Kidney glomerular epithelial cell (primary cell): ENCODE measurements at regions not wholly inside any gene's neighbourhood (a gene's known extent, or its start where the extent isn't known, plus 50 kb on each side); places are given as distances from the start of the nearest gene placed in this dataset.
"Not testable (repeated sequence)": the region's sequence is repeated elsewhere in the genome, so short reads cannot be mapped to it uniquely, and the experiment has no call there.

ENCODE experiments used
- DNase-seq: peaks from one replicate; lab custom pipeline; 2025; lab: John Stamatoyannopoulos, UW

DNA sequence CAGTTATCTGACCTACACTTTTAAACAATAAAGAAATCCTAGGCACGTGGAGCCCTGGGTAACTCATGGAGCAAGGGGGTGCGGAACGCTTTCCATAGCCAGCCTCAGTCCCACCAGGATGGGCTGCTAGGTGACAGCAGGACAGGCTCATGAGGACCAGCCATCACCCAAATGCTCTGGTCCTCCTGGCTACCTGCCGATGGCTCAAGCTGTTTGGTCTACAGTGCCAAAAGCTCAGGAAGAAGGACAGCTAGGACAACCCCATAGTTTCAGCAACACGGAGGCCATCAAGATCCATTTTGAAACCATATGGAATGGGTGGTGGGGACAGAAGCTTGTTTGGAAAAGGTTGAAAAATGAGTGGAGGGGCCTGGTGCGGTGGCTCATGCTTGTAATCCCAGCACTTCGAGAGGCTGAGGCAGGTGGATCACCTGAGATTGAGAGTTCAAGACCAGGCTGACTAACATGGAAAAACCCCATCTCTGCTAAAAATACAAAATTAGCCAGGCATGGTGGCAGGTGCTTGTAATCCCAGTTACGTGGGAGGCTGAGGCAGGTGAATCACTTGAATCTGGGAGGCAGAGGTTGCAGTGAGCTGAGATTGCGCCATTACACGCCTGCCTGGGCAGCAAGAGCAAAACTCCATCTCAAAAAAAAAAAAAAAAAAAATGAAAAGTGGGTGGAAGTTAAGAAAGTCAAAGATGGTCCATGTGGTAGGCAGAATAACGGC lies 93.7 kb upstream of the ALDH3B2 start:
- DNase-seq: not testable (repeated sequence)

DNA sequence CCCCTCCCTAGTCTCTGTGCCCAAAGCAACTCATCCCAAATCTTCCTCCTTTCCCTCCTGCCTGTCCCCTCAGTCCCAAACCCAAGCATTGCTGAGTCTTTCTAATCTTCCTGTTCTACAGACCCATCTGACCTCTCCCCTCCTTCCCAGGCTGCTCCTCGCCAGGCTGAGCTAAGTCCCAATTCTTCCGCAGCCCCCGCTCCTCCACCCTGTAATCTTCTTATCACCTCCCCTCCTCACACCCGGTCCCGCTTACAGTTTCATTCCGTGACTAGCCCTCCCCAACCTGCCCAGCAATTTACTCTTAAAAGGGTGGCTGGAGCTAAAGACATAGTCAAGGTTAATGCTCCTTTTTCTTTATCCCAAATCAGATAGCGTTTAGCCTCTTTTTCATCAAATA lies 86.8 kb upstream of the ALDH3B2 start:
- DNase-seq: not testable (repeated sequence)

DNA sequence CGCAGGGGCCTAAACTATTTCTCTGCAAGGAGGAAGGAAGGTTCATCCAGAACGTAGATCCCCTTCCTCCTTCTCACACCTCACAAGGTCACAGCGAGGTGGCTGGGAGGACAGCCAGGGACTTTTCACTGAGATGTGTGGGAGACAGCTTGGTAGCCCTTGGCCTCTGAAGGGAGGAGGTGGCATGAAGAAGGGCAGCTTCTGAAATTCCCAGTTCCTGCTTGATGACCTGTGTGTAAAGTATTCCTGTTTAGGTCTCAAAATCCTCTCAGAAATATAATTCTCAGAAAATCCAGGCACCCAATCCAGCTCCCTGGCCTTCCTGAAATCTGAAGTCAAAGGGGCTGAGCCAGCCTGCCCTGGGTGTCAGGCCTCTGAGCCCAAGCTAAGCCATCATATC lies 84.9 kb upstream of the ALDH3B2 start:
- DNase-seq: not testable (repeated sequence)

DNA sequence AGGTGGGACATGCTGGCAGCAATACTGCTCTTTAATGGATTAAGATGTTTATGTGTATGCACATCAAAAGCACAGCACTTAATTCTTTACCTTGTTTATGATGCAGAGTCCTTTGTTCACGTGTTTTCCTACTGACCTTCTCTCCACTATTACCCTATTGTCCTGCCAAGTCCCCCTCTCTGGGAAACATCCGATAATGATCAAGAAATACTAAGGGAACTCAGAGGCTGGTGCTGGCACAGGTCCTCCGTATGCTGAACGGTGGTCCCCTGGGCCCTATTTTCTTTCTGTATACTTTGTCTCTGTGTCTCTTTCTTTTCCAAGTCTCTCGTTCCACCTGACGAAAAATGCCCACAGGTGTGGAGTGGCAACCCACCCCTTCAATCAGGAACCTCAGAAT lies 84.0 kb upstream of the ALDH3B2 start:
- not testable (repeated sequence) for DNase-seq

DNA sequence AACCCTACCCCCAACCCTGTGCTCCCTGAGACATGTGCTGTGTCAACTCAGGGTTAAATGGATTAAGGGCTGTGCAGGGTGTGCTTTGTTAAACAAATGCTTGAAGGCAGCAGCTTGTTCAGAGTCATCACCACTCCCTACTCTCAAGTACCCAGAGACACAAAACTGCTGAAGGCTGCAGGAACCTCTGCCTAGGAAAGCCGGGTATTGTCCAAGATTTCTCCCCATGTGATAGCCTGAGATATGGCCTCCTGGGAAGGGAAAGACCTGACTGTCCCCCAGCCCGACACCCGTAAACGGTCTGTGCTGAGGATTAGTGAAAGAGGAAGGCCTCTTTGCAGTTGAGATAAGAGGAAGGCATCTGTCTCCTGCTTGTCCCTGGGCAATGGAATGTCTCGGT lies 83.6 kb upstream of the ALDH3B2 start:
- DNase-seq: not testable (repeated sequence)

DNA sequence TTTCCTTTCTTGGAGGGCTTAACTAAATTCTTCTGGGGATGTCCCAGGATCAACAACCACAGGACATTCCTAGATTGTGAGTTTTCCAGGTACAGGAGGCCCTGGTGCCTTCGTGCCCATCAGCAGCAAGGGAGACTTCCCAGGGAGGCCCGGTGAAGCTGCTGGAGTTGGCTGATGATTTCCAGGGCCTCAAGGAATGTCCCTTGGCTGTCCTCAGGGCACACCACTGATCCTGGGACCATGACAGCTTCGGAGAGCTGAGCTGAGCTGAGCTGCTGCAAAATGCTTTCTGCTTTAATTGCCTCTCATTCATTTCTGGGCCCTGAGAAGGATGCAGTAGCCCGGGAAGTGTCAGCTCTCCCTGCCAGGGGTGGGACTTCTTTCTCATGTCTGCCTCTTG lies 79.4 kb upstream of the ALDH3B2 start:
- not testable (repeated sequence) for DNase-seq

DNA sequence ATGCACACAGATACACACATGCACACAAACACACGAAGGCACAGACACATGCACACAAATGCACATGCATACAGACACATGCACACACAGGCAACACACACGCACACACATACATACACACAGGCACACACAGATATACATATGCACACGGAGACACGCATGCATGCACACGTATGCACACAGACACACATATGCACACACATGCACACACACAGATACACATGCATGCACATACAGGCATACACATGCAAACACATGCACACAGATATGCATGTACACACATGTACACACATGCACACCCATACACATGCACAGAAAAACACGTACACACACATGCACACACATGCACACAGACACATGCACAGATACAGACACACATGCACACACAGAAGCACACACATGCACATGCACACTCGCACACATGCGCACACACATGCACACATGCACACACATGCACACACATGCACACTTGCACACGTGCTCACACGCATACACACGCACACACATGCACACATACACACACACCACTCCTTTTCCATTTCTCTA lies 70.8 kb upstream of the ALDH3B2 start:
- no peak for DNase-seq

DNA sequence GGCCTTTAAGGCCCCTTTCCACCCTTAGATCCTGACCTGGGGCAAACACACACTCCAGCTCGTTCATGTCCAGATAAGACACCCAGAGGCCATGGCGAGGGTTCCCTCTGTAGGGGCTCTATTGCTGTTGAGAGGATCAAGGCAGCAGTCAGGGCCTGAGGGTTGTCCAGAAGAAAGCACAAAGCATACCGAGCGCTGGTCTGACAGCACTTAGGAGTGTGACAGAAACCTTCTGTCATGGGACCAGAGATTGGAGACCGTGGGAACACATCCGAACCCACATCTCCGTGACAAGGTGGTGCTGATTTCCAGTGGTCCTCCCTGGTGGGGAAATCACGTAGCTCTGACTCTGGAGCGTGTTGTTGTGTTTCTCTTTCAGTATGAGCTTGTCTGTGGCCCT lies 69.8 kb upstream of the ALDH3B2 start:
- not testable (repeated sequence) for DNase-seq

DNA sequence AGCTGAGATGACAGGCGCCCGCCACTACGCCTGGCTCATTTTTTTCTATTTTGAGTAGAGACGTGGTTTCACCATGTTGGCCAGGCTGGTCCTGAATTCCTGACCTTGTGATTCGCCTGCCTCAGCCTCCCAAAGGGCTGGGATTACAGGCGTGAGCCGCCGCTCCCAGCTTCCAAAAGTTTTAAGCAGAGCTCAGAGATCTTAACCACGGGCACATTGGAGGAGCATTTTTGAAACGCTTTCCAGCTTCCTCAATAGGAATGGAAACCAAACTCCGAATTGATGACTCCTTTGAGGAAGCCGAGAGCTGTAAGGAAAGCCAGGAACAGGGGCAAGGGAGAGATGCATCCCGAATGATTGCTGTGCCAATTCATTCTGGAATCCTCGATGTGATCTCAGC lies 63.8 kb upstream of the ALDH3B2 start:
- not testable (repeated sequence) for DNase-seq

DNA sequence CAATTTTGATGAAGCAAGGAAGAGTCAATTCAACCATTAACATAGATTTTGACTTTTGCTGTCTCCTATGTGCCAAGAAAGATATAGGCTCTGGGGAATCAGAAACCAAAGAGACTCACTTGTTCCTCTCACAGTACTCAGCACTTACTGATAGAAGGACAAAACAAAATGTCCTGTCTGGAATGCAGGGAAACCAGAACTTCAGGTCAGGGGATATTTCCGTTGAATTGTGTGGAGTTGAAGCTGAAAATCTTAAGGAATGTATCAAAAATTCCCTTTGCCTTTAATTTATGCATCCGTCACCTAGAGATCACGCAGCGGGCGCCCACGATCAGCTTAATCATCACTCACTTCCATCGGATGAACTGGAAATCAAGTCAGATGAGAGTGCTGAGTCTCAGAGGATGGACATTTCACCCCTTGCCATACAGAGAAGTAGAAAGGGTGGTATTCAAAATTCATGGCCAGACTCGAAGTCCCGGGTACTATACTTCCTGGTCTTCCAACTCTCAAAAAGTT lies 63.2 kb upstream of the ALDH3B2 start:
- not testable (repeated sequence) for DNase-seq

DNA sequence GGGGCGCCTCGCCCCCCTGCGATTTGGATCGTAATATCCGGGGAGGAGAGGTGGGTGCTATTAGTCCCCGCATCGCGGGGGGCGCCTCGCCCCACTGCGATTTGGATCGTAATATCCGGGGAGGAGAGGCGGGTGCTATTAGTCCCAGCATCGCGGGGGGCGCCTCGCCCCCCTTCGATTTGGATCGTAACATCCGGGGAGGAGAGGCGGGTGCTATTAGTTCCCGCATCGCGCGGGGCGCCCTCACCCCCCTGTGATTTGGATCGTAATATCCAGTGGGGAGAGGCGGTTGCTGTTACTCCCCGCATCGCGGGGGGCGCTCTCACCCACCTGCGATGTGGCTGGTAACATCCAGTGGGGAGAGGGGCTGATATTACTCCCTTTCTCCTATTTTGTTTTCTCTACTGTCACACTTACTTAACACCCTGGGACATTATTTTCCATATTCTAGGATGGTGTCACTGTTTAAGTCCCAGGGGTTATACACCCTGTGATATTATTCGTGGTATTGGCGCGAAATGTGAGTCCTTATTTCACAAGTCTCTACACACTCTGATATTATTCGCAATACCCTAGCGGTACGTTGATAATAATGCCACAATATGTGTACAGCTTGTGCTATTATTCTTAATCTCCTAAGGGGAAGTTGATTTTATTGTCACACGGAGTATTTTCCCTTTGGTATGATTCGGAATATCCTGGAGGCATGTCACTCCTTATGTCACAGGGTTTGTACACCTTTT lies 57.8 kb upstream of the ALDH3B2 start:
- no peak for DNase-seq

DNA sequence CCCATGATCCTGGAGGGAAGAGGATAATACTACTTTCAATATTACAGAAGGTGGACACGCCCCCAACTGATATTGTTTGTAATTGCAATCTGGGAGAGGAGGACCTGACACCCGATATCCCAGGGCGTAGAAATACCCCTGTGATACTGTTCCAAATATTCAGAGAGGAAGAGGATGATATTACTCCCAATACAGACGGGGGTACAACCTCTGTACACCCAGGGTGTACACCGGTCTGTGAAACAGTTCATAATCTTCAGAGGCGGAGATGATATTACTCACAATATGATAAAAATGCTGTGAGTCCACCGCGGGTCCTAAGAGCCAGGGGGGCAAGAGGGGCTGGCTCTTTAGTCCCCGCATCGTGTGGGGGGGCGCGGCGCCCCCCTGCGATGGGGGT lies 57.2 kb upstream of the ALDH3B2 start:
- DNase-seq: no peak

DNA sequence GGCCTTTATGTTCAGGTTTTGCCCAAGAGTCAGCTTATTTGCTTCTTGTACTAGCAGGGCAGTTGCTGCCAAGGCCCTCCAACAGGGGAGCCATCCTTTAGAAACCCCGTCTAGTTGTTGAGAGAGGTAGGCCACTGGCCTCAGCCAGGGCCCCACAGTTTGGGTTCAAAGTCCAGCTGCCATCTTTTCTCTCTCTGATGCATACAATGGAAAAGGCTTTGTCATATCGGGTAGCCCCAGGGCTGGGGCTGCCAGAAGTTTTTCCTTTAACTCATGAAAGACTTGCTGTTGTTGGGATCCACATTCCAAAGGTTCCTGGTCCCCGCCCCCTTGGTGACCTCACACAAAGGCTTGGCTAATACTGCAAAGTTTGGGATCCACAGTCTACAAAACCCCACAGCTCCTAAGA lies 53.7 kb upstream of the ALDH3B2 start:
- DNase-seq: not testable (repeated sequence)

DNA sequence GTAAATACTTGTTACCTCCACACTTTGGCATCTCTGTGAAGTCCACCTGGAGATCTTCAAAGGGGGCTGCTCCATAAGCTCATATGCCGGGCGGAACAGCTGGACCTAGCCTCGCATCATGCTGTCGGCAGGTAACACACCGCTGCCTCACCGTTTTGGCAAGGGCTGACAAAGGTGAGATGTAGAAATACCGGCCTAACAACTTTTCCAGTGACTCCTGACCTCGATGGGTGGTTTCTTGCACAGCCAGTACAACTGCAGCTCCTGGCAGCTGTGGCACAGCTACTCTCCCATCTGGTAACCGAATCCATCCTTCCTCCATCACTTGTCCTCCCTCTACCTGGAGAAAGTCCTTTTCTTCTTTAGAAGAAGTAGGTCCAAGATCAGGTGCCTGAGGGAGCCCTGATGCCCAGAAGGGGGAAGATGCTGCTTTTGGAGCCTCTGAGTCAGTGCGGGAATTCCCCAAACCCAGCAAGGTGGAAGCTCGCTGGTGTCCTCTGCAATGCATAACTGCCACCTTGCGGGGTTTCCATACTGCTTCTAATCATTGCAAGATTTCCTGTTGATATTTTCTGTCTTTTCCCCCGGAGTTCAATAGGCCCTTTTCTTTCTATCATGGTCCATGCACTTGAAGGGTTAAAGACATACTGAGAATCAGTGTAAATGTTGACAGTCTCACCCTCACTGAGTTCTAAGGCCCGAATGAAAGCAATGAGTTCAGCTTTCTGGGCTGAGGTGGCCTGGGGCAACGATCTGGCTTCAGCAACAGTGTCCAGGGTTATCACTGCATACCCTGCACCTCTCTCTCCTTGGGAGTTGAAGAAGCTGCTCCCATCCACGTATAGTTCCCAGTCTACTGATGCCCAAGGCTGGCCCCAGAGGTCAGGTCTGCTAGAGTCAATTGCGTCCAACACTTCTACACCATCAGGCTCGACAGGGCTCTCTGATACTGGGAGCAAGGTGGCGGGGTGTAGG lies 52.9 kb upstream of the ALDH3B2 start:
- DNase-seq: not testable (repeated sequence)
